B cell (primary cell): ENCODE measurements at regions not wholly inside any gene's neighbourhood (a gene's known extent, or its start where the extent isn't known, plus 50 kb on each side); places are given as distances from the start of the nearest gene placed in this dataset.

Experiments
- ATAC-seq: fragments of 200-7000 bp; cut with Tn5 transposase; one replicate; pipeline ENCODE4 v1.10.0; 2021; ENCODE audit warnings: low read depth, mild to moderate bottlenecking, moderate number of reproducible peaks, moderate library complexity
- CTCF ChIA-PET: fragments of 350-600 bp; sonication (Branson Sonifier 250); formaldehyde crosslinking; loops from one replicate; lab custom pipeline; 2021; ENCODE audit warnings: antibody characterized with exemption, inconsistent platforms; lab: Charles Lee
- POLR2A ChIA-PET: fragments of 350-600 bp; sonication (Branson Sonifier 250); formaldehyde crosslinking; loops from one replicate; lab custom pipeline; 2021; ENCODE audit warnings: antibody characterized with exemption; lab: Charles Lee
- DNase-seq: peaks from one replicate; pipeline ENCODE4 v3.0.0; 2013
- H2AFZ ChIP-seq: 2 replicates; pipeline ENCODE4 v1.6.1; 2012; ENCODE audit warnings: mild to moderate bottlenecking, low read depth, low read length; ENCODE audit not compliant: insufficient read depth, poor library complexity, severe bottlenecking
- H3K27ac ChIP-seq, 2 donors: 1 replicate in 1 of 2; 2 replicates in 1 of 2; pipeline ENCODE4 v1.5.1; 2012 to 2013; ENCODE audit warnings: low read length in 2 of 2, mild to moderate bottlenecking in 2 of 2, moderate library complexity in 1 of 2
- H3K27me3 ChIP-seq, 4 experiments: fragments of 200-600 bp in 1 of 4; sonication (generic) in 1 of 4; replicated peaks in 1 of 4; 1 replicate in 2 of 4; 2 replicates in 2 of 4; pipeline versions ENCODE4 v1.6.1 to v1.7.0; 2013 to 2016; ENCODE audit warnings: low read length in 3 of 4, mild to moderate bottlenecking in 2 of 4, mixed read lengths in 1 of 4, moderate library complexity in 1 of 4; ENCODE audit not compliant: insufficient read depth in 4 of 4, control insufficient read depth in 3 of 4; ENCODE audit errors: control extremely low read depth in 1 of 4
- H3K36me3 ChIP-seq, 2 experiments: replicated peaks in 1 of 2; 1 replicate in 1 of 2; 2 replicates in 1 of 2; pipeline versions ENCODE4 v1.6.1 to v1.7.1; 2013; ENCODE audit warnings: low read length in 1 of 2; ENCODE audit not compliant: insufficient read depth in 2 of 2, control insufficient read depth in 1 of 2; ENCODE audit errors: control extremely low read depth in 1 of 2, extremely low read depth in 1 of 2
- H3K4me1 ChIP-seq, 2 donors: fragments of 200-600 bp in 1 of 2; sonication (generic) in 1 of 2; 1 replicate in 1 of 2; 2 replicates in 1 of 2; pipeline versions ENCODE4 v1.5.1 to v1.6.1; 2013 to 2017; ENCODE audit warnings: low read length in 2 of 2; ENCODE audit not compliant: control insufficient read depth in 2 of 2, insufficient read depth in 2 of 2
- H3K4me2 ChIP-seq: replicated peaks from 2 replicates; pipeline ENCODE3; 2012; ENCODE audit warnings: mild to moderate bottlenecking, low read depth, low read length; ENCODE audit not compliant: poor library complexity, severe bottlenecking
- H3K4me3 ChIP-seq, 5 experiments: fragments of 200-600 bp in 1 of 5; sonication (generic) in 1 of 5; 1 replicate in 3 of 5; 2 replicates in 2 of 5; pipeline versions ENCODE4 v1.5.1 to v1.7.0; 2011 to 2016; ENCODE audit warnings: low read length in 4 of 5, mild to moderate bottlenecking in 4 of 5, low read depth in 2 of 5, control low read depth in 1 of 5, moderate library complexity in 1 of 5; ENCODE audit not compliant: insufficient read depth in 1 of 5; ENCODE audit errors: control extremely low read depth in 1 of 5, extremely low read depth in 1 of 5
- H3K79me2 ChIP-seq: fragments of 200-600 bp; sonication (generic); one replicate; pipeline ENCODE4 v1.6.0; 2016; ENCODE audit warnings: low read length; ENCODE audit not compliant: control insufficient read depth, insufficient read depth
- H3K9ac ChIP-seq: fragments of 200-600 bp; sonication (generic); 2 replicates; pipeline ENCODE4 v1.6.1; 2017; ENCODE audit warnings: mild to moderate bottlenecking, low read length, moderate library complexity
- H3K9me3 ChIP-seq, 3 donors: one replicate each; pipeline versions ENCODE4 v1.6.1 to v1.7.1; 2013; ENCODE audit warnings: low read length in 2 of 3; ENCODE audit not compliant: control insufficient read depth in 2 of 3, insufficient read depth in 1 of 3; ENCODE audit errors: control extremely low read depth in 1 of 3
- H4K20me1 ChIP-seq: 2 replicates; pipeline ENCODE4 v1.6.0; 2012; ENCODE audit warnings: mild to moderate bottlenecking, low read length; ENCODE audit not compliant: insufficient read depth, control insufficient read depth, poor library complexity, severe bottlenecking
- H3K27ac Mint-ChIP-seq: one replicate; pipeline ENCODE4 v1.8.0; 2021; ENCODE audit warnings: mixed read lengths
- H3K27me3 Mint-ChIP-seq: one replicate; pipeline ENCODE4 v1.8.0; 2021; ENCODE audit warnings: mixed read lengths
- H3K4me1 Mint-ChIP-seq: one replicate; pipeline ENCODE4 v1.8.0; 2021; ENCODE audit warnings: mixed read lengths
- H3K4me3 Mint-ChIP-seq: one replicate; pipeline ENCODE4 v1.8.0; 2021; ENCODE audit warnings: mixed read lengths
- H3K9me3 Mint-ChIP-seq: one replicate; pipeline ENCODE4 v1.8.0; 2022; ENCODE audit warnings: mixed read lengths; ENCODE audit not compliant: insufficient read depth
- EZH2 ChIP-seq: IDR thresholded peaks from 2 replicates; pipeline ENCODE4 v1.6.1; 2012; ENCODE audit warnings: borderline replicate concordance, low read depth, mild to moderate bottlenecking, moderate library complexity, low read length; ENCODE audit not compliant: insufficient read depth, poor library complexity, severe bottlenecking
- WGBS: methylation state at CpG from one replicate; pipeline ENCODE4 v1.1.5; 2013; ENCODE audit warnings: missing lambda C conversion rate; ENCODE audit not compliant: insufficient coverage; 5-methylcytosine and 5-hydroxymethylcytosine counted together
- intact Hi-C: fragments of 100-400 bp; cut with micrococcal nuclease; formaldehyde crosslinking; loops from one replicate; pipeline ENCODE4 v1.10.0; 2022
- TF ChIP-seq, protein P1 (sequence below): fragments of 200-600 bp; IDR thresholded peaks from one replicate; pipeline ENCODE4 v1.8.0; 2022; ENCODE audit warnings: antibody characterized with exemption, mild to moderate bottlenecking

- Histone ChIP-seq H3K4me3 (no peak overlapping the region), H3K4me2 (no peak overlapping the region), H3K27me3 (peaks cover 0 to 22% (median 4%) of the 10 kb centered on the region in 4 experiments), H3K9me3 (peaks cover 0 to 5% (median 0%) of the 10 kb centered on the region in 3 donors), H3K9ac (no peak overlapping the region), H4K20me1 (no peaks in the 10 kb centered on the region), H3K4me1 (no peaks in the 10 kb centered on the region), H3K36me3 (no peaks in the 10 kb centered on the region), H3K27ac (no peak overlapping the region), H2AFZ (no peak overlapping the region), H3K79me2 (no peaks in the 10 kb centered on the region)
- H3K4me1 Mint-ChIP-seq: peaks cover 2% of the 10 kb centered on the region
- no peaks in the 10 kb centered on the region for H3K9me3 Mint-ChIP-seq
- intact Hi-C loops: no loop called here
- WGBS: 8% methylated on average over 35 of the region's 36 CpGs
- TF ChIP-seq EZH2: no peak
- TF ChIP-seq, protein P1, sequence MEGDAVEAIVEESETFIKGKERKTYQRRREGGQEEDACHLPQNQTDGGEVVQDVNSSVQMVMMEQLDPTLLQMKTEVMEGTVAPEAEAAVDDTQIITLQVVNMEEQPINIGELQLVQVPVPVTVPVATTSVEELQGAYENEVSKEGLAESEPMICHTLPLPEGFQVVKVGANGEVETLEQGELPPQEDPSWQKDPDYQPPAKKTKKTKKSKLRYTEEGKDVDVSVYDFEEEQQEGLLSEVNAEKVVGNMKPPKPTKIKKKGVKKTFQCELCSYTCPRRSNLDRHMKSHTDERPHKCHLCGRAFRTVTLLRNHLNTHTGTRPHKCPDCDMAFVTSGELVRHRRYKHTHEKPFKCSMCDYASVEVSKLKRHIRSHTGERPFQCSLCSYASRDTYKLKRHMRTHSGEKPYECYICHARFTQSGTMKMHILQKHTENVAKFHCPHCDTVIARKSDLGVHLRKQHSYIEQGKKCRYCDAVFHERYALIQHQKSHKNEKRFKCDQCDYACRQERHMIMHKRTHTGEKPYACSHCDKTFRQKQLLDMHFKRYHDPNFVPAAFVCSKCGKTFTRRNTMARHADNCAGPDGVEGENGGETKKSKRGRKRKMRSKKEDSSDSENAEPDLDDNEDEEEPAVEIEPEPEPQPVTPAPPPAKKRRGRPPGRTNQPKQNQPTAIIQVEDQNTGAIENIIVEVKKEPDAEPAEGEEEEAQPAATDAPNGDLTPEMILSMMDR: no peak
- H3K27ac Mint-ChIP-seq: no peak overlapping the region
- H3K27me3 Mint-ChIP-seq: peaks cover 28% of the 10 kb centered on the region
- H3K4me3 Mint-ChIP-seq: no peak overlapping the region
- no peak for ATAC-seq
- POLR2A ChIA-PET: no interaction called here
- no peak for DNase-seq
- CTCF ChIA-PET: no interaction called here
Observed at GRCh38 chr3:68007621-68008226, 353.3 kb upstream of the SUCLG2 start.

GRCh38 chr3:68006646-68007045, 352.2 kb upstream of the SUCLG2 start:
- H3K27ac Mint-ChIP-seq: no peak overlapping the region
- intact Hi-C loops: no loop called here

More at GRCh38 chr3:68006646-68007045, 352.2 kb upstream of the SUCLG2 start:
- DNase-seq: no peak
- H3K4me1 ChIP-seq: no peaks in the 10 kb centered on the region
- no peak for ATAC-seq
- no peak overlapping the region for H3K4me2 ChIP-seq
- H4K20me1 ChIP-seq: no peaks in the 10 kb centered on the region
- no peak overlapping the region for H3K9ac ChIP-seq
- H3K4me1 Mint-ChIP-seq: peaks cover 2% of the 10 kb centered on the region
- ChIA-PET CTCF (no interaction called here), POLR2A (no interaction called here)
- peaks cover 0 to 22% (median 4%) of the 10 kb centered on the region in 4 experiments for H3K27me3 ChIP-seq
- no peak overlapping the region for H2AFZ ChIP-seq
- H3K4me3 ChIP-seq: no peak overlapping the region
- no peak overlapping the region for H3K27ac ChIP-seq
- H3K27me3 Mint-ChIP-seq: peaks cover 30% of the 10 kb centered on the region
- TF ChIP-seq, protein P1: no peak
- TF ChIP-seq EZH2: no peak
- no peaks in the 10 kb centered on the region for H3K9me3 Mint-ChIP-seq
- no peaks in the 10 kb centered on the region for H3K36me3 ChIP-seq
- H3K79me2 ChIP-seq: no peaks in the 10 kb centered on the region
- peaks cover 0 to 5% (median 1%) of the 10 kb centered on the region in 3 donors for H3K9me3 ChIP-seq
- no peak overlapping the region for H3K4me3 Mint-ChIP-seq
